ENCODE measurements at regions not wholly inside any gene's neighbourhood (a gene's known extent, or its start where the extent isn't known, plus 50 kb on each side); places are given as distances from the start of the nearest gene placed in this dataset.

GRCh38 chr14:31943861-31944255 lies 133.2 kb upstream of the ARHGAP5 start:
- no peak for DNase-seq (ENCODE audit: low read depth)

GRCh38 chr14:31944256-31945073 lies 132.6 kb upstream of the ARHGAP5 start:
- no peak for DNase-seq (ENCODE audit: low read depth)

- DNase-seq (ENCODE audit: low read depth) = no peak
These were observed 132.0 kb upstream of the ARHGAP5 start for GRCh38 chr14:31945074-31945613.

GRCh38 chr14:31945701-31946100 lies 131.4 kb upstream of the ARHGAP5 start:
- no peak for DNase-seq (ENCODE audit: low read depth)

- DNase-seq (ENCODE audit: low read depth) = no peak
These were observed 130.0 kb upstream of the ARHGAP5 start for GRCh38 chr14:31947076-31947475.

GRCh38 chr14:31947680-31948595 lies 129.2 kb upstream of the ARHGAP5 start:
- DNase-seq (ENCODE audit: low read depth) = no peak

GRCh38 chr14:31949709-31950108 lies 127.4 kb upstream of the ARHGAP5 start:
- DNase-seq (ENCODE audit: low read depth) = peak; percentile 63

GRCh38 chr14:31950331-31950730 lies 126.8 kb upstream of the ARHGAP5 start:
- no peak for DNase-seq (ENCODE audit: low read depth)

- peak; percentile 70 for DNase-seq (ENCODE audit: low read depth)
These were observed 126.1 kb upstream of the ARHGAP5 start for GRCh38 chr14:31950764-31951637.

GRCh38 chr14:31951638-31951964 lies 125.5 kb upstream of the ARHGAP5 start:
- no peak for DNase-seq (ENCODE audit: low read depth)

- DNase-seq (ENCODE audit: low read depth) = no peak
These were observed 124.5 kb upstream of the ARHGAP5 start for GRCh38 chr14:31952573-31952972.

- no peak for DNase-seq (ENCODE audit: low read depth)
These were observed 123.9 kb upstream of the ARHGAP5 start for GRCh38 chr14:31953210-31953609.

GRCh38 chr14:31954991-31955390 lies 122.1 kb upstream of the ARHGAP5 start:
- peak; percentile 48 for DNase-seq (ENCODE audit: low read depth)

- DNase-seq (ENCODE audit: low read depth) = peak; percentile 28
These were observed 121.0 kb upstream of the ARHGAP5 start for GRCh38 chr14:31955936-31956579.

GRCh38 chr14:31957565-31957964 lies 119.5 kb upstream of the ARHGAP5 start:
- no peak for DNase-seq (ENCODE audit: low read depth)

GRCh38 chr14:31960039-31960438 lies 117.1 kb upstream of the ARHGAP5 start:
- no peak for DNase-seq (ENCODE audit: low read depth)

- DNase-seq (ENCODE audit: low read depth) = peak; percentile 22
These were observed 115.2 kb upstream of the ARHGAP5 start for GRCh38 chr14:31961896-31962295.

- no peak for DNase-seq (ENCODE audit: low read depth)
These were observed 114.2 kb upstream of the ARHGAP5 start for GRCh38 chr14:31962920-31963319.

- DNase-seq (ENCODE audit: low read depth) = no peak
These were observed 113.5 kb upstream of the ARHGAP5 start for GRCh38 chr14:31963587-31963986.

- no peak for DNase-seq (ENCODE audit: low read depth)
These were observed 112.6 kb upstream of the ARHGAP5 start for GRCh38 chr14:31964490-31964889.

GRCh38 chr14:31965071-31965734 lies 111.9 kb upstream of the ARHGAP5 start:
- DNase-seq (ENCODE audit: low read depth) = no peak
